H9 (cell line): ENCODE measurements at regions not wholly inside any gene's neighbourhood (a gene's known extent, or its start where the extent isn't known, plus 50 kb on each side); places are given as distances from the start of the nearest gene placed in this dataset.

Experiments used
- DNase-seq: peaks from one replicate; pipeline ENCODE4 v3.0.0-alpha.2; 2017
- H2AFZ ChIP-seq: one replicate; pipeline ENCODE4 v1.6.1; 2013; ENCODE audit warnings: mild to moderate bottlenecking, low read length, control low read depth, moderate library complexity
- H2AK5ac ChIP-seq: 2 replicates; pipeline ENCODE4 v1.6.1; 2013; ENCODE audit warnings: low read length, control low read depth, mixed read lengths; ENCODE audit not compliant: insufficient read length
- H2BK120ac ChIP-seq: one replicate; pipeline ENCODE4 v1.6.1; 2013; ENCODE audit warnings: low read depth, mild to moderate bottlenecking, low read length, control low read depth, inconsistent platforms; ENCODE audit not compliant: poor library complexity, severe bottlenecking
- H2BK12ac ChIP-seq: 2 replicates; pipeline ENCODE4 v1.6.1; 2013; ENCODE audit warnings: low read length, control low read depth, mixed read lengths, low read depth; ENCODE audit not compliant: insufficient read length
- H2BK15ac ChIP-seq: 2 replicates; pipeline ENCODE4 v1.6.1; 2013; ENCODE audit warnings: low read depth, low read length, control low read depth
- H2BK20ac ChIP-seq: one replicate; pipeline ENCODE4 v1.6.1; 2013; ENCODE audit warnings: low read depth, mild to moderate bottlenecking, low read length, control low read depth, inconsistent platforms; ENCODE audit not compliant: poor library complexity, severe bottlenecking
- H2BK5ac ChIP-seq: 2 replicates; pipeline ENCODE4 v1.6.1; 2013; ENCODE audit warnings: low read length, control low read depth, mixed read lengths; ENCODE audit not compliant: insufficient read length
- H3K14ac ChIP-seq: 2 replicates; pipeline ENCODE4 v1.6.1; 2013; ENCODE audit warnings: low read length, control low read depth; ENCODE audit not compliant: insufficient read depth
- H3K18ac ChIP-seq: 2 replicates; pipeline ENCODE4 v1.6.1; 2013; ENCODE audit warnings: low read depth, mild to moderate bottlenecking, mixed read lengths, low read length, control low read depth; ENCODE audit not compliant: insufficient read length
- H3K23ac ChIP-seq: 2 replicates; pipeline ENCODE4 v1.6.1; 2013; ENCODE audit warnings: low read length, control low read depth, mixed read lengths, low read depth; ENCODE audit not compliant: insufficient read length
- H3K23me2 ChIP-seq: 2 replicates; pipeline ENCODE4 v1.6.1; 2013; ENCODE audit warnings: low read depth, mild to moderate bottlenecking, mixed read lengths, low read length, control low read depth; ENCODE audit not compliant: insufficient read length, poor library complexity, severe bottlenecking
- H3K27ac ChIP-seq: 2 replicates; pipeline ENCODE4 v1.5.1; 2013; ENCODE audit warnings: low read length, control low read depth, mixed read lengths, low read depth; ENCODE audit not compliant: insufficient read length
- H3K27me3 ChIP-seq: 2 replicates; pipeline ENCODE4 v1.6.1; 2013; ENCODE audit warnings: low read length, control low read depth, inconsistent platforms; ENCODE audit not compliant: insufficient read depth
- H3K4ac ChIP-seq: 2 replicates; pipeline ENCODE4 v1.6.1; 2013; ENCODE audit warnings: low read depth, mild to moderate bottlenecking, control low read depth, inconsistent platforms, low read length, moderate library complexity
- H3K4me1 ChIP-seq: 2 replicates; pipeline ENCODE4 v1.6.1; 2013; ENCODE audit warnings: low read length, control low read depth, inconsistent platforms; ENCODE audit not compliant: insufficient read depth
- H3K4me2 ChIP-seq: 2 replicates; pipeline ENCODE4 v1.6.1; 2013; ENCODE audit warnings: low read length, control low read depth, mixed read lengths; ENCODE audit not compliant: insufficient read length, insufficient read depth
- H3K56ac ChIP-seq: 2 replicates; pipeline ENCODE4 v1.6.1; 2013; ENCODE audit warnings: low read depth, mild to moderate bottlenecking, mixed read lengths, low read length, control low read depth; ENCODE audit not compliant: insufficient read length
- H3K79me1 ChIP-seq: 2 replicates; pipeline ENCODE4 v1.6.1; 2013; ENCODE audit warnings: low read depth, mild to moderate bottlenecking, moderate library complexity, low read length, control low read depth, inconsistent platforms; ENCODE audit not compliant: insufficient read depth, poor library complexity, severe bottlenecking
- H3K79me2 ChIP-seq: 2 replicates; pipeline ENCODE4 v1.6.1; 2013; ENCODE audit warnings: low read length, control low read depth, inconsistent platforms; ENCODE audit not compliant: insufficient read depth
- H3K9ac ChIP-seq: 2 replicates; pipeline ENCODE4 v1.6.1; 2013; ENCODE audit warnings: low read length, control low read depth, mixed read lengths; ENCODE audit not compliant: insufficient read length; ENCODE audit errors: extremely low read depth
- H3K9me3 ChIP-seq: one replicate; pipeline ENCODE4 v1.6.1; 2013; ENCODE audit warnings: low read depth, low read length, inconsistent platforms; ENCODE audit not compliant: control insufficient read depth
- H3T11ph ChIP-seq: one replicate; pipeline ENCODE4 v1.6.1; 2013; ENCODE audit warnings: mild to moderate bottlenecking, low read length, control low read depth, inconsistent platforms
- H4K20me1 ChIP-seq: one replicate; pipeline ENCODE4 v1.6.1; 2013; ENCODE audit not compliant: control insufficient read depth, insufficient read length, insufficient read depth
- H4K5ac ChIP-seq: 2 replicates; pipeline ENCODE4 v1.6.1; 2013; ENCODE audit warnings: low read depth, mild to moderate bottlenecking, mixed read lengths, low read length, control low read depth; ENCODE audit not compliant: insufficient read length
- H4K8ac ChIP-seq: replicated peaks from 2 replicates; pipeline ENCODE4 v1.6.1; 2013; ENCODE audit warnings: low read length, control low read depth, mixed read lengths, low read depth; ENCODE audit not compliant: insufficient read length
- H4K91ac ChIP-seq: 2 replicates; pipeline ENCODE4 v1.6.1; 2013; ENCODE audit warnings: low read depth, mild to moderate bottlenecking, moderate library complexity, mixed read lengths, low read length, control low read depth; ENCODE audit not compliant: insufficient read length
- H3K27ac Mint-ChIP-seq, 3 experiments: 2 replicates in 2 of 3; 3 replicates in 1 of 3; pipeline ENCODE4 v1.8.0; 2020 to 2021; ENCODE audit warnings: mixed read lengths in 3 of 3, mild to moderate bottlenecking in 1 of 3, moderate library complexity in 1 of 3
- H3K27me3 Mint-ChIP-seq: 2 replicates; pipeline ENCODE4 v1.8.0; 2021; ENCODE audit warnings: low read depth, mild to moderate bottlenecking, moderate library complexity, mixed read lengths
- H3K36me3 Mint-ChIP-seq, 3 experiments: 2 replicates in 2 of 3; 3 replicates in 1 of 3; pipeline ENCODE4 v1.8.0; 2020 to 2021; ENCODE audit warnings: low read depth in 3 of 3, mixed read lengths in 3 of 3; ENCODE audit not compliant: insufficient read depth in 1 of 3
- H3K4me1 Mint-ChIP-seq, 2 experiments: 2 replicates each; pipeline ENCODE4 v1.8.0; 2020; ENCODE audit warnings: mixed read lengths in 2 of 2
- H3K4me3 Mint-ChIP-seq, 2 experiments: 2 replicates in 1 of 2; 3 replicates in 1 of 2; pipeline ENCODE4 v1.8.0; 2020 to 2021; ENCODE audit warnings: mild to moderate bottlenecking in 2 of 2, mixed read lengths in 2 of 2, moderate library complexity in 1 of 2
- H3K9me3 Mint-ChIP-seq, 2 experiments: 2 replicates in 1 of 2; 3 replicates in 1 of 2; pipeline ENCODE4 v1.8.0; 2020; ENCODE audit warnings: mild to moderate bottlenecking in 2 of 2, mixed read lengths in 2 of 2, moderate library complexity in 1 of 2
- CTCF ChIP-seq: fragments of 200-600 bp; sonication (generic); conservative IDR thresholded peaks from 3 replicates; pipeline ENCODE4 v1.8.0; 2021; ENCODE audit warnings: antibody characterized with exemption, mild to moderate bottlenecking
- whole genome bisulfite sequencing: extraction: QIAGEN DNeasy Blood & Tissue Kit; methylation state at CpG from one replicate; pipeline ENCODE4 v1.1.7; 2013; ENCODE audit warnings: missing lambda C conversion rate, low lambda C conversion rate, mixed read lengths; ENCODE audit not compliant: insufficient read length; ENCODE audit errors: extremely low coverage; 5-methylcytosine and 5-hydroxymethylcytosine counted together

- H2AFZ ChIP-seq: no peak overlapping the region
- H2AK5ac ChIP-seq: no peak overlapping the region
- no peak overlapping the region for H3K23ac ChIP-seq
- DNase-seq: no peak
- no peak overlapping the region for H2BK12ac ChIP-seq
- no peaks in the 10 kb centered on the region for H3K4me1 ChIP-seq
- no peak overlapping the region for H2BK20ac ChIP-seq
- TF ChIP-seq CTCF: no peak
- no peak overlapping the region for H4K5ac ChIP-seq
- no peak overlapping the region for H4K8ac ChIP-seq
- H3T11ph ChIP-seq: no peak overlapping the region
- no peak overlapping the region for H2BK120ac ChIP-seq
- H3K56ac ChIP-seq: no peak overlapping the region
- H3K79me2 ChIP-seq: no peaks in the 10 kb centered on the region
- no peaks in the 10 kb centered on the region for H3K4me1 Mint-ChIP-seq
- no peak overlapping the region for H3K4ac ChIP-seq
- H3K79me1 ChIP-seq: no peaks in the 10 kb centered on the region
- H3K4me2 ChIP-seq: no peak overlapping the region
- no CpG with 5 or more reads among the region's 2 CpGs for WGBS
- H3K4me3 Mint-ChIP-seq: no peak overlapping the region
- no peak overlapping the region for H3K27ac ChIP-seq
- no peak overlapping the region for H3K18ac ChIP-seq
- no peak overlapping the region for H3K9ac ChIP-seq
- H4K20me1 ChIP-seq: no peaks in the 10 kb centered on the region
- no peaks in the 10 kb centered on the region for H3K27me3 ChIP-seq
- no peak overlapping the region for H4K91ac ChIP-seq
- H3K9me3 ChIP-seq: peaks cover 14% of the 10 kb centered on the region
- H3K14ac ChIP-seq: no peak overlapping the region
- H3K36me3 Mint-ChIP-seq: peaks cover 0 to 10% (median 0%) of the 10 kb centered on the region in 3 experiments; a peak in 3 of 7 replicates
- peaks cover 3% of the 10 kb centered on the region; the same call in 1 of the 2 replicates for H3K27me3 Mint-ChIP-seq
- H2BK15ac ChIP-seq: no peak overlapping the region
- no peak overlapping the region for H3K27ac Mint-ChIP-seq
- H2BK5ac ChIP-seq: no peak overlapping the region
- no peaks in the 10 kb centered on the region for H3K23me2 ChIP-seq
- peaks cover 10 to 52% of the 10 kb centered on the region in 2 experiments; a peak in 4 of 5 replicates for H3K9me3 Mint-ChIP-seq
Observed at GRCh38 chrX:137195296-137195695, 161.5 kb upstream of the GPR101 start.
